ENCODE measurements at regions not wholly inside any gene's neighbourhood (a gene's known extent, or its start where the extent isn't known, plus 50 kb on each side); places are given as distances from the start of the nearest gene placed in this dataset.

- no peaks in the 10 kb centered on the region for H3K9me3 ChIP-seq (ENCODE audit: low read length)
- no peaks in the 10 kb centered on the region for H3K36me3 ChIP-seq (ENCODE audit: insufficient read depth, low read length)
- H3K4me1 ChIP-seq (ENCODE audit: insufficient read depth, low read length) = no peaks in the 10 kb centered on the region
- no peak overlapping the region for H2AFZ ChIP-seq (ENCODE audit: low read depth, low read length)
- no peaks in the 10 kb centered on the region for H3K27me3 ChIP-seq (ENCODE audit: insufficient read depth, low read length)
- H3K4me3 ChIP-seq (ENCODE audit: low read length) = no peak overlapping the region
These were observed 511.2 kb downstream of the METTL4 start for GRCh38 chr18:2060086-2060485.

DNA sequence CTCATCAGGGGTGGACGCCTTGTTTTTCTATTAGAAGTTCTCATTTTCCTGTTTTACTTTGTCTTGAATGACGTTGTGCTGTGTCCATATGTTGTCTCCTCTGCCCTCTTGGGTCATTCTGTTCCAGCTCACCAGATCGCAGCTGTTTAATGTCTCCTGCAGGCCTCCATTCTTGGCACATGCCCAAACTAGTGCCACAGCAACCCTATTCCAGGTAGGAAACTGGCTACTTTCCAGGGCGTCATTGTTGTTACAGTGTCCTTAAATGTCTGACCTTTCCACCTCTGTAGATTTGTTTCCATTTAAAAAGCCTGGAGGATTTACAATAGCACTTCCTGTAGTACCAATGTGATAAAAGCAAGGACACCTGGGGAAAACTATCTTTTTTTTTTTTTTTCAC is 500.7 kb downstream of the METTL4 start:
- Histone ChIP-seq H3K36me3 (ENCODE audit: insufficient read depth, low read length) (no peaks in the 10 kb centered on the region), H3K4me1 (ENCODE audit: insufficient read depth, low read length) (no peaks in the 10 kb centered on the region), H3K4me3 (ENCODE audit: low read length) (no peak overlapping the region), H3K27me3 (ENCODE audit: insufficient read depth, low read length) (no peaks in the 10 kb centered on the region), H2AFZ (ENCODE audit: low read depth, low read length) (no peak overlapping the region), H3K9me3 (ENCODE audit: low read length) (no peaks in the 10 kb centered on the region)

- Histone ChIP-seq H3K27me3 (ENCODE audit: insufficient read depth, low read length) (no peaks in the 10 kb centered on the region), H2AFZ (ENCODE audit: low read depth, low read length) (no peak overlapping the region), H3K4me3 (ENCODE audit: low read length) (no peak overlapping the region), H3K9me3 (ENCODE audit: low read length) (no peaks in the 10 kb centered on the region), H3K4me1 (ENCODE audit: insufficient read depth, low read length) (no peaks in the 10 kb centered on the region), H3K36me3 (ENCODE audit: insufficient read depth, low read length) (no peaks in the 10 kb centered on the region)
These were observed 495.8 kb downstream of the METTL4 start for GRCh38 chr18:2075499-2075898.

DNA sequence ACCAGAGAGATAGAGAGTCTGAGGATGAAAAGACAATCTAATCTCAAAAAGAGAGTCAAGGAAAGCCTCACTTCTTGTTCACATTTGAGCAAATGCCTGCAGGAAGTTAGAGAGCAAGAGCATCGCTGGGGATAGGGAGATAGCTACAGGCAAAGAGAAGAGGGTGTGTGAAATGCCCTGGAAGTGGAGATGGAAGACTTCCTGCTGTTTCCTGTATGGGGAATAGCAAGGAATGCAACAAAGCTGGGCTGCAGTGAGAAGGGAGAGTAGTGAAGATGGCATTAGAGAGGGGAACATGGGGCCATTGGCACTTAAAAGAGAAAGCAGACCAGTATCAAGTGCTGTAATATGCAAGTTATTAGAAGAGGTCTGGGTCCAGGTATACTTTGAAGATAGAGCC is 488.6 kb downstream of the METTL4 start:
- Histone ChIP-seq H3K4me3 (ENCODE audit: low read length) (no peak overlapping the region), H3K9me3 (ENCODE audit: low read length) (no peaks in the 10 kb centered on the region), H3K27me3 (ENCODE audit: insufficient read depth, low read length) (no peaks in the 10 kb centered on the region), H2AFZ (ENCODE audit: low read depth, low read length) (no peak overlapping the region), H3K36me3 (ENCODE audit: insufficient read depth, low read length) (no peaks in the 10 kb centered on the region), H3K4me1 (ENCODE audit: insufficient read depth, low read length) (no peaks in the 10 kb centered on the region)

- Histone ChIP-seq H3K27me3 (ENCODE audit: insufficient read depth, low read length) (no peaks in the 10 kb centered on the region), H3K4me3 (ENCODE audit: low read length) (no peak overlapping the region), H3K36me3 (ENCODE audit: insufficient read depth, low read length) (no peaks in the 10 kb centered on the region), H2AFZ (ENCODE audit: low read depth, low read length) (no peak overlapping the region), H3K4me1 (ENCODE audit: insufficient read depth, low read length) (no peaks in the 10 kb centered on the region), H3K9me3 (ENCODE audit: low read length) (no peaks in the 10 kb centered on the region)
These were observed 487.6 kb downstream of the METTL4 start for GRCh38 chr18:2083691-2084090.

DNA sequence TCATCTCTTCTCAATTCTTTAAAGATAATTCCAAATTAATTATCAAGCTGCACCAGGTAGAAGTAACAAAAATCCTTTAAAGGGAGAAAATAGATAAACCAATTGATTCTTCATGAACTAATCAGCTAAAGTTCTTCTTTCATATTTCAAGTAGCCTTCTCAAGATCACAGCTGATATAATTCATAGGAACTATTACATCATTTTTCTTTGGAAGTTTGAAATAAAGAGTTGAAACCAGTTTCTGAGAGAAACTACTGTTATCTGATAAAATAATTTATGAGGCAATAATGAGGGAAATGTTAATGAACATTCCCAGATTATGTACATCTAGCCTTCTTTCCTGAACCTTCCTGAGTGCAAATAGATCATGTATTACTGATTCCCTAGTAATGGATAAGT is 484.9 kb downstream of the METTL4 start:
- Histone ChIP-seq H3K4me3 (ENCODE audit: low read length) (no peak overlapping the region), H3K36me3 (ENCODE audit: insufficient read depth, low read length) (no peaks in the 10 kb centered on the region), H3K4me1 (ENCODE audit: insufficient read depth, low read length) (no peaks in the 10 kb centered on the region), H3K9me3 (ENCODE audit: low read length) (no peaks in the 10 kb centered on the region), H2AFZ (ENCODE audit: low read depth, low read length) (no peak overlapping the region), H3K27me3 (ENCODE audit: insufficient read depth, low read length) (no peaks in the 10 kb centered on the region)

DNA sequence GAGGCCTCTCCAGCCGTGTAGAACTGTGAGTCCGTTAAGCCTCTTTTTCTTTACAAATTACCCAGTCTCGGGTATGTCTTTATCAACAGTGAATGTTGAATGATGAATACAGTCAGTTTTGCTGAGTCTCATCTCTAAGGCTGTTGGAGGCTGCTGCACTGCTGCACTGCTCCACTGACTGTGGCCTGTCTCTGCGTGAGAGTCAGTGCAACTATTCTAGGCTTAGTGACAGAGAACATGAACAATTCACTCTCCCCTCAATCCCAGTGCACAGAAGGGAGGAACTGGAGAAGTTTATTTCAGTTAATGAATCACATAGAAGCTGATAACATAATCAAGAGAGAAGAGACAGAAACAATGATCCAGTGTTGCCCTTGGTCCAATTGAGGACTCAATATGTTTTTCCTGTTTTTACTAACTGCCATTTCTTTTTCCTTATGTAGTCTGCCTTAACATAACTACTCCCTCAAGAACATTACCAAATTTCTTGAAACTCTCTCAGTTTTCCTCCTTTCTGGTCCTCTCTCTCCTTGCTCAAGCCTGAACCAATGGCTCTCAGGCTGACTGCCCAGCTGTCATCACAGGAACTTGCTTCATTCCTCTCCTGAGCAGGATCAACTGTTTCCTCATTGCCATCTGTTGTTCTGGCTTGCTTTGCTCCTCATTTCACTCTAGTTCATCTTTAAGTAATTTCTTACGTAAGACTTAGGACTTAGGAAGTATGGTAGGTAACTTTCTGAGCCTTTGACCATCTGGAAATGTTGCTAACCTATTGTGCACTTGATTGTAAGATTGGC is 483.2 kb downstream of the METTL4 start:
- no peaks in the 10 kb centered on the region for H3K27me3 ChIP-seq (ENCODE audit: insufficient read depth, low read length)
- H3K4me1 ChIP-seq (ENCODE audit: insufficient read depth, low read length) = no peaks in the 10 kb centered on the region
- H3K36me3 ChIP-seq (ENCODE audit: insufficient read depth, low read length) = no peaks in the 10 kb centered on the region
- H3K4me3 ChIP-seq (ENCODE audit: low read length) = no peak overlapping the region
- no peaks in the 10 kb centered on the region for H3K9me3 ChIP-seq (ENCODE audit: low read length)
- no peak overlapping the region for H2AFZ ChIP-seq (ENCODE audit: low read depth, low read length)

DNA sequence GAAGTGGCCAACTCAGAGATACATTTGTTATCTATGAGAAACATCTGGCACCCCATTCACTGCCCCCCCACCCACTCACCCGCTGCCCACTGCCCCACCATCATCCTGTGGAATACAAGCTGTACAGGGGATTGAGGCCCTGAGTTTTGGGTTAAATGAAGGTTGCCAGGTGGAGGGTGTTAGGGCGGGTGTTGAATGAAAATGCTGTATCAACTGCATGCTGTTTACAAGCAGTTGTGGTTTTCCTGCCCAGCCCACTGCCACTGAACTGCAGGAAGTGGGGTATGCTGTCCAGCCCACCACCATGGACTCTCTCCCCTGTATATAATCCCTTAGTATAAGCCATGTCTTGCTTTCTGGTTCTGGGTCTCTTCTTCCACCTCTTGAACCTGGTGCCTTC is 481.9 kb downstream of the METTL4 start:
- H3K36me3 ChIP-seq (ENCODE audit: insufficient read depth, low read length) = no peaks in the 10 kb centered on the region
- no peaks in the 10 kb centered on the region for H3K9me3 ChIP-seq (ENCODE audit: low read length)
- no peak overlapping the region for H2AFZ ChIP-seq (ENCODE audit: low read depth, low read length)
- no peak overlapping the region for H3K4me3 ChIP-seq (ENCODE audit: low read length)
- no peaks in the 10 kb centered on the region for H3K4me1 ChIP-seq (ENCODE audit: insufficient read depth, low read length)
- H3K27me3 ChIP-seq (ENCODE audit: insufficient read depth, low read length) = no peaks in the 10 kb centered on the region

DNA sequence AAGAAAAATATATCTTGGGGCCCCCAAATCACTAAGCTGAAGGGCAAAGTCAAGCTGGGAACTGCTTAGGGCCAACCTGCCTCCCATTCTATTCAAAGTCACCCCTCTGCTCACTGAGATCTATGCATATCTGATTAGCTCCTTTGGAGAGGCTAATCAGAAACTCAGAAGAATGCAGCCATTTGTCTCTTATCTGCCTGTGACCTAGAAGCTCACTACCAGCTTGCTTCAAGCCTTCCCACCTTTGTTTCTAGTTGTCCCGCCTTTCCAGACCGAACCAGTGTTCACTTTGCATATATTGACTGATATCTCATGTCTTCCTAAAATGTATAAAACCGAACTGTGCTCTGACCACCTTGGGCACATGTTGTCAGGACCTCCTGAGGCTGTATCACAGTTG is 479.4 kb downstream of the METTL4 start:
- Histone ChIP-seq H3K4me1 (ENCODE audit: insufficient read depth, low read length) (no peaks in the 10 kb centered on the region), H2AFZ (ENCODE audit: low read depth, low read length) (no peak overlapping the region), H3K4me3 (ENCODE audit: low read length) (no peak overlapping the region), H3K27me3 (ENCODE audit: insufficient read depth, low read length) (no peaks in the 10 kb centered on the region), H3K9me3 (ENCODE audit: low read length) (no peaks in the 10 kb centered on the region), H3K36me3 (ENCODE audit: insufficient read depth, low read length) (no peaks in the 10 kb centered on the region)

- Histone ChIP-seq H3K4me3 (ENCODE audit: low read length) (no peak overlapping the region), H3K9me3 (ENCODE audit: low read length) (no peaks in the 10 kb centered on the region), H3K4me1 (ENCODE audit: insufficient read depth, low read length) (no peaks in the 10 kb centered on the region), H3K27me3 (ENCODE audit: insufficient read depth, low read length) (no peaks in the 10 kb centered on the region), H3K36me3 (ENCODE audit: insufficient read depth, low read length) (no peaks in the 10 kb centered on the region), H2AFZ (ENCODE audit: low read depth, low read length) (no peak overlapping the region)
These were observed 474.8 kb downstream of the METTL4 start for GRCh38 chr18:2096551-2096950.

DNA sequence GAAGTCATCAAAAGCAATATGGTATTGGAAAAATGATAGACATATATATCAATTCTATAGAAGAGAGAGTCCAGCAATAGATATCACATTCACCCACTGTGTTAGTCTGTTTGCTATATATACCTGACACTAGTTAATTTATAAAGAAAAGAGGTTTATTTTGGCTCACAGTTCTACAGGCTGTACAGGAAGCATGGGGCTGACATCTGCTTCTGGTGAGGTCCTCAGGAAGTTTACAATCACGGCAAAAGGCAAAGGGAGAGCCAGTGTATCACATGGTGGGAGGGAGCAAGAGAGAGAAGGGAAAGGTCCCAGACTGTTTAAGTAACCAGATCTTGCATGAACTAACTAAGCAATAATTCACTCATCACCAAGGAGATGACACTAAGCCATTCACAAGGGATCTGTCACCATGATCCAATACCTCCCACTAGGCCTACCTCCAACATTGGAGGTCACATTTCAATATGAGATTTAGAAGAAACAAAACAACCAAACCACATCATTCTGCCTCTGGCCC is 470.6 kb downstream of the METTL4 start:
- Histone ChIP-seq H3K36me3 (ENCODE audit: insufficient read depth, low read length) (no peaks in the 10 kb centered on the region), H3K9me3 (ENCODE audit: low read length) (no peaks in the 10 kb centered on the region), H3K4me1 (ENCODE audit: insufficient read depth, low read length) (no peaks in the 10 kb centered on the region), H3K4me3 (ENCODE audit: low read length) (no peak overlapping the region), H3K27me3 (ENCODE audit: insufficient read depth, low read length) (no peaks in the 10 kb centered on the region), H2AFZ (ENCODE audit: low read depth, low read length) (no peak overlapping the region)

- H3K4me1 ChIP-seq (ENCODE audit: insufficient read depth, low read length) = no peaks in the 10 kb centered on the region
- no peaks in the 10 kb centered on the region for H3K27me3 ChIP-seq (ENCODE audit: insufficient read depth, low read length)
- no peaks in the 10 kb centered on the region for H3K36me3 ChIP-seq (ENCODE audit: insufficient read depth, low read length)
- H3K9me3 ChIP-seq (ENCODE audit: low read length) = no peaks in the 10 kb centered on the region
- no peak overlapping the region for H2AFZ ChIP-seq (ENCODE audit: low read depth, low read length)
- H3K4me3 ChIP-seq (ENCODE audit: low read length) = no peak overlapping the region
These were observed 469.3 kb downstream of the METTL4 start for GRCh38 chr18:2102022-2102421.

GRCh38 chr18:2103299-2103698 is 468.0 kb downstream of the METTL4 start:
- Histone ChIP-seq H3K27me3 (ENCODE audit: insufficient read depth, low read length) (no peaks in the 10 kb centered on the region), H3K36me3 (ENCODE audit: insufficient read depth, low read length) (no peaks in the 10 kb centered on the region), H2AFZ (ENCODE audit: low read depth, low read length) (no peak overlapping the region), H3K4me1 (ENCODE audit: insufficient read depth, low read length) (no peaks in the 10 kb centered on the region), H3K9me3 (ENCODE audit: low read length) (no peaks in the 10 kb centered on the region), H3K4me3 (ENCODE audit: low read length) (no peak overlapping the region)
